SH-SY5Y (cell line): ENCODE measurements at regions not wholly inside any gene's neighbourhood (a gene's known extent, or its start where the extent isn't known, plus 50 kb on each side); places are given as distances from the start of the nearest gene placed in this dataset.

Source experiments
- GATA2 ChIP-seq: IDR thresholded peaks from 2 replicates; pipeline ENCODE4 v1.6.1; 2011; ENCODE audit warnings: mild to moderate bottlenecking, low read depth, low read length
- GATA3 ChIP-seq: IDR thresholded peaks from 2 replicates; pipeline ENCODE4 v1.6.1; 2011; ENCODE audit warnings: low read depth, mild to moderate bottlenecking, low read length, moderate library complexity

DNA sequence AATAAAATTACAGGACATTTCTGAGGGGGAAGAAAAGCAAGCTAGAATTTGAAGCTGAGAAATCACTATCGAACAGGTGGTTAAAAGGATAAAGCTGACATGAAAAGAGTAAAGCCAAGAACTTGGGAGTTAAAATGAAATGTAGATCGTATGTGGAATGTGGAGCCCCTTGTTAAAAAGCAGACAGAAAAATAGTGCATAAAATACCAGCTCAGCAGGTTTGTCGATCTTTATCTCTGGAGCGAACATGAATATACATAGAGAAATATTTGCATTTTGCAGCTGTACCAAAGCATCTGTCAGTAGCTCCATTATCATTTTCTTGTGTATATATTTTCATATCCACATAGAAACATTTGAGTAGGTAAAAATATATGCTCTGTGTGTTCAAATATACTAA is 73.6 kb upstream of the CDC42BPA start:
- TF ChIP-seq GATA2 (no peak), GATA3 (no peak)
